Uterus (tissue), 2 donors: ENCODE measurements at regions not wholly inside any gene's neighbourhood (a gene's known extent, or its start where the extent isn't known, plus 50 kb on each side); places are given as distances from the start of the nearest gene placed in this dataset.

ENCODE experiments used
- POLR2A ChIP-seq, 2 donors: fragments of 450-650 bp; IDR thresholded peaks; one replicate each; pipeline ENCODE4 v1.6.1; 2016; ENCODE audit warnings: antibody characterized with exemption in 2 of 2, mild to moderate bottlenecking in 1 of 2, moderate library complexity in 1 of 2
- TF ChIP-seq, protein P1 (sequence below), 4 experiments: fragments of 200-600 bp in 2 of 4; fragments of 450-650 bp in 2 of 4; sonication (generic) in 2 of 4; IDR thresholded peaks; one replicate each; pipeline ENCODE4 v1.5.1; 2016 to 2019; ENCODE audit warnings: antibody characterized with exemption in 4 of 4, mild to moderate bottlenecking in 2 of 4, moderate library complexity in 1 of 4

DNA sequence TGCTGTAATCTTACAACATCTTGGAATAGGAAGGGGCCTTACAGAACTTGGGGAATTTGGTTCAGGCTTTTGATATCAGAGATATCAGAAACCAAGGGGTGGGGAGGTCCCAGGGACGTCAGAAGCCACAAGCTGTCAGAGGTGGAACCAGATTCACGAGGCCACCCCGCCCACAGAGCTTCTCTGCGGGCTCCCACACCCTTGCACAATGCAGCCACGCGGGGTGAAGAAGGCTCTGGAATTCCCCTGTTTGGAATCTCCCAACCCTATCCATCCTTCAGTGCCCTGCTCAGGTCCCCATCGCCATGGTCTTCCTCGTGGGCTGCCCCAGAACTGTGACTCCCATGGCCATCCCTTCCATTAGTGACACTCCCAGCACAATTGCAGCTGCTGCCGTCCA is 247.1 kb upstream of the SHH start:
- TF ChIP-seq, protein P1, sequence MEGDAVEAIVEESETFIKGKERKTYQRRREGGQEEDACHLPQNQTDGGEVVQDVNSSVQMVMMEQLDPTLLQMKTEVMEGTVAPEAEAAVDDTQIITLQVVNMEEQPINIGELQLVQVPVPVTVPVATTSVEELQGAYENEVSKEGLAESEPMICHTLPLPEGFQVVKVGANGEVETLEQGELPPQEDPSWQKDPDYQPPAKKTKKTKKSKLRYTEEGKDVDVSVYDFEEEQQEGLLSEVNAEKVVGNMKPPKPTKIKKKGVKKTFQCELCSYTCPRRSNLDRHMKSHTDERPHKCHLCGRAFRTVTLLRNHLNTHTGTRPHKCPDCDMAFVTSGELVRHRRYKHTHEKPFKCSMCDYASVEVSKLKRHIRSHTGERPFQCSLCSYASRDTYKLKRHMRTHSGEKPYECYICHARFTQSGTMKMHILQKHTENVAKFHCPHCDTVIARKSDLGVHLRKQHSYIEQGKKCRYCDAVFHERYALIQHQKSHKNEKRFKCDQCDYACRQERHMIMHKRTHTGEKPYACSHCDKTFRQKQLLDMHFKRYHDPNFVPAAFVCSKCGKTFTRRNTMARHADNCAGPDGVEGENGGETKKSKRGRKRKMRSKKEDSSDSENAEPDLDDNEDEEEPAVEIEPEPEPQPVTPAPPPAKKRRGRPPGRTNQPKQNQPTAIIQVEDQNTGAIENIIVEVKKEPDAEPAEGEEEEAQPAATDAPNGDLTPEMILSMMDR (IDR thresholded peaks at IDR 0.05): no peak
- TF ChIP-seq POLR2A (IDR thresholded peaks at IDR 0.05): no peak
